Thymus (tissue), 11 donors: ENCODE measurements at regions not wholly inside any gene's neighbourhood (a gene's known extent, or its start where the extent isn't known, plus 50 kb on each side); places are given as distances from the start of the nearest gene placed in this dataset.
A peak's percentile ranks its signal among the peaks of the same experiment; 100 is the strongest.

Experiments used
- DNase-seq, 9 donors: peaks; one replicate each; pipeline ENCODE4 v3.0.0-alpha.2; 2013; ENCODE audit warnings: low spot score in 9 of 9, low read depth in 6 of 9, missing footprints in 1 of 9
- H3K27ac ChIP-seq, 2 donors: one replicate each; pipeline ENCODE4 v1.5.1; 2013; ENCODE audit warnings: control low read depth in 1 of 2, low read depth in 1 of 2, low read length in 1 of 2, mild to moderate bottlenecking in 1 of 2, moderate library complexity in 1 of 2
- H3K27me3 ChIP-seq, 2 donors: one replicate each; pipeline ENCODE4 v1.5.1; 2013; ENCODE audit warnings: low read length in 1 of 2; ENCODE audit not compliant: control insufficient read depth in 2 of 2, insufficient read depth in 1 of 2
- H3K36me3 ChIP-seq, 2 donors: one replicate each; pipeline ENCODE4 v1.5.1; 2013; ENCODE audit warnings: low read length in 1 of 2, mild to moderate bottlenecking in 1 of 2, moderate library complexity in 1 of 2; ENCODE audit not compliant: control insufficient read depth in 2 of 2, insufficient read depth in 2 of 2
- H3K4me1 ChIP-seq, 2 donors: one replicate each; pipeline ENCODE4 v1.5.1; 2013; ENCODE audit warnings: low read length in 2 of 2; ENCODE audit not compliant: control insufficient read depth in 2 of 2, insufficient read depth in 2 of 2
- H3K4me3 ChIP-seq, 2 donors: one replicate each; pipeline ENCODE4 v1.5.1; 2013; ENCODE audit warnings: low read length in 2 of 2, control low read depth in 1 of 2, mild to moderate bottlenecking in 1 of 2
- H3K9me3 ChIP-seq, 2 donors: one replicate each; pipeline ENCODE4 v1.5.1; 2013; ENCODE audit warnings: low read length in 1 of 2, mild to moderate bottlenecking in 1 of 2; ENCODE audit not compliant: control insufficient read depth in 2 of 2, insufficient read depth in 1 of 2
- WGBS: extraction: QIAGEN DNeasy Blood & Tissue Kit; methylation state at CpG from one replicate; pipeline ENCODE4 v1.1.7; 2013; 5-methylcytosine and 5-hydroxymethylcytosine counted together
- donor health status: healthy.

GRCh38 chr21:22125581-22125980, 1127.4 kb downstream of the NCAM2 start:
- no peak overlapping the region for H3K27ac ChIP-seq
- no peaks in the 10 kb centered on the region for H3K4me1 ChIP-seq
- no peaks in the 10 kb centered on the region for H3K27me3 ChIP-seq
- H3K4me3 ChIP-seq = no peak overlapping the region
- H3K36me3 ChIP-seq = no peaks in the 10 kb centered on the region
- no peak for DNase-seq
- 92% methylated on average over 2 of the region's 2 CpGs for WGBS
- H3K9me3 ChIP-seq = peaks cover 0 to 7% of the 10 kb centered on the region in 2 donors

- 94% methylated on average over 2 of the region's 2 CpGs for WGBS
- no peak overlapping the region for H3K4me3 ChIP-seq
- H3K9me3 ChIP-seq = no peaks in the 10 kb centered on the region
- no peaks in the 10 kb centered on the region for H3K27me3 ChIP-seq
- no peak overlapping the region for H3K27ac ChIP-seq
- no peak for DNase-seq
- no peaks in the 10 kb centered on the region for H3K4me1 ChIP-seq
- H3K36me3 ChIP-seq = no peaks in the 10 kb centered on the region
Measured at GRCh38 chr21:22128671-22129070, 1130.5 kb downstream of the NCAM2 start.

GRCh38 chr21:22132358-22133071, 1134.3 kb downstream of the NCAM2 start:
- no peak for DNase-seq
- H3K4me3 ChIP-seq = no peak overlapping the region
- no peaks in the 10 kb centered on the region for H3K36me3 ChIP-seq
- H3K4me1 ChIP-seq = no peaks in the 10 kb centered on the region
- H3K27me3 ChIP-seq = no peaks in the 10 kb centered on the region
- no peaks in the 10 kb centered on the region for H3K9me3 ChIP-seq
- 93% methylated on average over 5 of the region's 5 CpGs for WGBS
- no peak overlapping the region for H3K27ac ChIP-seq

GRCh38 chr21:22136740-22137139, 1138.5 kb downstream of the NCAM2 start:
- H3K27ac ChIP-seq = no peak overlapping the region
- 98% methylated on average over 3 of the region's 3 CpGs for WGBS

GRCh38 chr21:22138297-22139016, 1140.2 kb downstream of the NCAM2 start:
- no peaks in the 10 kb centered on the region for H3K27me3 ChIP-seq
- no peaks in the 10 kb centered on the region for H3K4me1 ChIP-seq
- no peaks in the 10 kb centered on the region for H3K36me3 ChIP-seq
- WGBS = 96% methylated on average over 18 of the region's 18 CpGs
- DNase-seq = no peak
- no peak overlapping the region for H3K27ac ChIP-seq
- H3K4me3 ChIP-seq = no peak overlapping the region
- H3K9me3 ChIP-seq = no peaks in the 10 kb centered on the region

More at GRCh38 chr21:22136740-22137139, 1138.5 kb downstream of the NCAM2 start:
- H3K9me3 ChIP-seq = no peaks in the 10 kb centered on the region
- H3K27me3 ChIP-seq = no peaks in the 10 kb centered on the region
- no peak overlapping the region for H3K4me3 ChIP-seq
- no peaks in the 10 kb centered on the region for H3K36me3 ChIP-seq
- H3K4me1 ChIP-seq = no peaks in the 10 kb centered on the region
- no peak for DNase-seq

GRCh38 chr21:22145545-22145944, 1147.3 kb downstream of the NCAM2 start:
- no peaks in the 10 kb centered on the region for H3K4me1 ChIP-seq
- peaks cover 0 to 7% of the 10 kb centered on the region in 2 donors for H3K9me3 ChIP-seq
- DNase-seq = peak in 5 of 9 donors; percentile 1 to 55 (median 7)
- no peaks in the 10 kb centered on the region for H3K27me3 ChIP-seq
- H3K4me3 ChIP-seq = no peak overlapping the region
- H3K36me3 ChIP-seq = no peaks in the 10 kb centered on the region
- WGBS = 39% methylated on average over 3 of the region's 3 CpGs
- no peak overlapping the region for H3K27ac ChIP-seq

GRCh38 chr21:22154579-22155274, 1156.5 kb downstream of the NCAM2 start:
- peaks cover 0 to 2% of the 10 kb centered on the region in 2 donors for H3K9me3 ChIP-seq
- H3K36me3 ChIP-seq = no peaks in the 10 kb centered on the region
- no peak overlapping the region for H3K4me3 ChIP-seq
- H3K27ac ChIP-seq = no peak overlapping the region
- no peak for DNase-seq
- no peaks in the 10 kb centered on the region for H3K4me1 ChIP-seq
- H3K27me3 ChIP-seq = no peaks in the 10 kb centered on the region

GRCh38 chr21:22164912-22165311, 1166.7 kb downstream of the NCAM2 start:
- Histone ChIP-seq H3K4me3 (no peak overlapping the region), H3K4me1 (no peaks in the 10 kb centered on the region), H3K27ac (no peak overlapping the region), H3K36me3 (no peaks in the 10 kb centered on the region), H3K27me3 (no peaks in the 10 kb centered on the region), H3K9me3 (no peaks in the 10 kb centered on the region)
- DNase-seq = no peak

- Histone ChIP-seq H3K27me3 (no peaks in the 10 kb centered on the region), H3K36me3 (no peaks in the 10 kb centered on the region), H3K27ac (no peak overlapping the region), H3K9me3 (peaks cover 0 to 4% of the 10 kb centered on the region in 2 donors), H3K4me3 (no peak overlapping the region), H3K4me1 (no peaks in the 10 kb centered on the region)
- DNase-seq = no peak
- 91% methylated on average over 1 of the region's 1 CpG for WGBS
Measured at GRCh38 chr21:22174746-22175145, 1176.5 kb downstream of the NCAM2 start.
